Mesothelial cell of epicardium (in vitro differentiated cells): ENCODE measurements at regions not wholly inside any gene's neighbourhood (a gene's known extent, or its start where the extent isn't known, plus 50 kb on each side); places are given as distances from the start of the nearest gene placed in this dataset.

Source experiments
- DNase-seq, 2 experiments: peaks; one replicate each; pipeline ENCODE4 v3.0.0; 2021; ENCODE audit warnings: low spot score in 2 of 2; ENCODE audit not compliant: unreplicated experiment in 2 of 2
- H3K27ac Mint-ChIP-seq: 2 replicates; pipeline ENCODE4 v1.8.0; 2021; ENCODE audit warnings: mixed read lengths
- H3K27me3 Mint-ChIP-seq: 2 replicates; pipeline ENCODE4 v1.8.0; 2021; ENCODE audit warnings: low read depth, mixed read lengths
- H3K36me3 Mint-ChIP-seq: 2 replicates; pipeline ENCODE4 v1.8.0; 2021; ENCODE audit warnings: mixed read lengths
- H3K4me1 Mint-ChIP-seq: 2 replicates; pipeline ENCODE4 v1.8.0; 2021; ENCODE audit warnings: mixed read lengths
- H3K4me3 Mint-ChIP-seq: 2 replicates; pipeline ENCODE4 v1.8.0; 2021; ENCODE audit warnings: mild to moderate bottlenecking, moderate library complexity, mixed read lengths
- H3K9me3 Mint-ChIP-seq: 2 replicates; pipeline ENCODE4 v1.8.0; 2021; ENCODE audit warnings: mixed read lengths
- CTCF ChIP-seq: fragments of 200-600 bp; sonication (generic); IDR thresholded peaks from one replicate; pipeline ENCODE4 v1.5.0; 2021; ENCODE audit warnings: antibody characterized with exemption; ENCODE audit not compliant: unreplicated experiment

GRCh38 chr2:67797801-67798540, 264.8 kb downstream of the C1D start:
- Mint-ChIP-seq H3K4me1 (peaks cover 24% of the 10 kb centered on the region), H3K9me3 (no peaks in the 10 kb centered on the region), H3K27ac (peak overlapping the region; percentile 78), H3K4me3 (no peak overlapping the region), H3K36me3 (no peaks in the 10 kb centered on the region), H3K27me3 (peaks cover 6% of the 10 kb centered on the region)
- TF ChIP-seq CTCF, result no peak
- no peak for DNase-seq

- Mint-ChIP-seq H3K36me3 (no peaks in the 10 kb centered on the region), H3K27ac (peak overlapping the region; percentile 78), H3K4me1 (peaks cover 21% of the 10 kb centered on the region), H3K27me3 (peaks cover 6% of the 10 kb centered on the region), H3K4me3 (no peak overlapping the region), H3K9me3 (no peaks in the 10 kb centered on the region)
- no peak for TF ChIP-seq CTCF
- DNase-seq, result no peak
These were observed 264.2 kb downstream of the C1D start for GRCh38 chr2:67798541-67799160.

GRCh38 chr2:67799886-67800285, 262.9 kb downstream of the C1D start:
- peaks cover 21% of the 10 kb centered on the region for H3K4me1 Mint-ChIP-seq
- peaks cover 5% of the 10 kb centered on the region for H3K27me3 Mint-ChIP-seq
- H3K27ac Mint-ChIP-seq, result no peak overlapping the region
- no peak overlapping the region for H3K4me3 Mint-ChIP-seq
- no peak for DNase-seq
- no peaks in the 10 kb centered on the region for H3K9me3 Mint-ChIP-seq
- no peak for TF ChIP-seq CTCF
- H3K36me3 Mint-ChIP-seq, result no peaks in the 10 kb centered on the region

GRCh38 chr2:67802291-67802690, 260.5 kb downstream of the C1D start:
- peaks cover 15% of the 10 kb centered on the region for H3K27me3 Mint-ChIP-seq
- peaks cover 5% of the 10 kb centered on the region for H3K9me3 Mint-ChIP-seq
- H3K36me3 Mint-ChIP-seq, result no peaks in the 10 kb centered on the region
- DNase-seq, result no peak
- no peak overlapping the region for H3K4me3 Mint-ChIP-seq
- H3K27ac Mint-ChIP-seq, result no peak overlapping the region
- no peak for TF ChIP-seq CTCF
- H3K4me1 Mint-ChIP-seq, result peaks cover 20% of the 10 kb centered on the region

GRCh38 chr2:67802824-67803223, 260.0 kb downstream of the C1D start:
- Mint-ChIP-seq H3K36me3 (peaks cover under 1% of the 10 kb centered on the region), H3K27ac (no peak overlapping the region), H3K9me3 (peaks cover 7% of the 10 kb centered on the region), H3K4me3 (no peak overlapping the region), H3K4me1 (peaks cover 15% of the 10 kb centered on the region), H3K27me3 (peaks cover 16% of the 10 kb centered on the region)
- TF ChIP-seq CTCF, result no peak
- DNase-seq, result no peak
